ENCODE measurements at regions not wholly inside any gene's neighbourhood (a gene's known extent, or its start where the extent isn't known, plus 50 kb on each side); places are given as distances from the start of the nearest gene placed in this dataset.

- Mint-ChIP-seq H3K4me3 (no peak overlapping the region), H3K27me3 (no peaks in the 10 kb centered on the region), H3K9me3 (peaks cover 20% of the 10 kb centered on the region), H3K4me1 (no peaks in the 10 kb centered on the region), H3K27ac (ENCODE audit: low read depth) (no peak overlapping the region), H3K36me3 (ENCODE audit: insufficient read depth) (no peaks in the 10 kb centered on the region)
- DNase-seq (ENCODE audit: low spot score in 2 of 2) (no peak), ATAC-seq (replicated peaks; ENCODE audit: extremely low read depth, poor library complexity, severe bottlenecking) (no peak)
Observed at GRCh38 chr10:105473170-105473569, 832.1 kb downstream of the SORCS3 start.

DNA sequence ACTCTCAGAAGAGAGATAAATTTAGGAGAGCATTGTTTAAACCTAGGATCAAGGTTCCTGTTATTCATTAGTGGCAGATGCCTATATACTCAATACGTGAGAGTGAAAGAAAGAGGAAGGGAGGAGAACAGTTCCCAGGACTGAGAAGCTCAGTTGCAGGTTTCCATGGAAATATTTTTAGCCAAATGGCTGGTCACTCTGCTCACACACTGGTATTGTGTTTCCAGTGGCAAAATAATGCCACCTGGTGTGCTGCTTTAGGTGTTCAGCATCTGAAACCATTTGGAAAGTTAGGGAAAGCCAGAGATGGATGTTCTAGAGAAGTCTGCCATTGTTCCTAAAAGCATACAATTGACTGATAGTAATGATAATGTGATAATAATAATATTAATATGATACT, 827.7 kb downstream of the SORCS3 start:
- H3K36me3 Mint-ChIP-seq (ENCODE audit: insufficient read depth) = no peaks in the 10 kb centered on the region
- H3K4me3 Mint-ChIP-seq = no peak overlapping the region
- no peak overlapping the region for H3K27ac Mint-ChIP-seq (ENCODE audit: low read depth)
- no peak for ATAC-seq (replicated peaks; ENCODE audit: extremely low read depth, poor library complexity, severe bottlenecking)
- peaks cover 23% of the 10 kb centered on the region for H3K9me3 Mint-ChIP-seq
- no peaks in the 10 kb centered on the region for H3K4me1 Mint-ChIP-seq
- no peak for DNase-seq (ENCODE audit: low spot score in 2 of 2)
- no peaks in the 10 kb centered on the region for H3K27me3 Mint-ChIP-seq

- Mint-ChIP-seq H3K27ac (ENCODE audit: low read depth) (no peak overlapping the region), H3K27me3 (no peaks in the 10 kb centered on the region), H3K4me3 (no peak overlapping the region)
Observed at GRCh38 chr10:105466521-105466920, 825.4 kb downstream of the SORCS3 start.

GRCh38 chr10:105434970-105435369, 793.9 kb downstream of the SORCS3 start:
- no peaks in the 10 kb centered on the region for H3K4me1 Mint-ChIP-seq
- H3K27me3 Mint-ChIP-seq = no peaks in the 10 kb centered on the region
- no peaks in the 10 kb centered on the region for H3K9me3 Mint-ChIP-seq
- no peak for DNase-seq (ENCODE audit: low spot score in 2 of 2)
- ATAC-seq (replicated peaks; ENCODE audit: extremely low read depth, poor library complexity, severe bottlenecking) = no peak
- no peak overlapping the region for H3K4me3 Mint-ChIP-seq
- H3K27ac Mint-ChIP-seq (ENCODE audit: low read depth) = no peak overlapping the region
- H3K36me3 Mint-ChIP-seq (ENCODE audit: insufficient read depth) = no peaks in the 10 kb centered on the region

More at GRCh38 chr10:105466521-105466920, 825.4 kb downstream of the SORCS3 start:
- ATAC-seq (replicated peaks; ENCODE audit: extremely low read depth, poor library complexity, severe bottlenecking) = no peak
- no peak for DNase-seq (ENCODE audit: low spot score in 2 of 2)
- Mint-ChIP-seq H3K4me1 (no peaks in the 10 kb centered on the region), H3K9me3 (peaks cover 30% of the 10 kb centered on the region), H3K36me3 (ENCODE audit: insufficient read depth) (no peaks in the 10 kb centered on the region)

DNA sequence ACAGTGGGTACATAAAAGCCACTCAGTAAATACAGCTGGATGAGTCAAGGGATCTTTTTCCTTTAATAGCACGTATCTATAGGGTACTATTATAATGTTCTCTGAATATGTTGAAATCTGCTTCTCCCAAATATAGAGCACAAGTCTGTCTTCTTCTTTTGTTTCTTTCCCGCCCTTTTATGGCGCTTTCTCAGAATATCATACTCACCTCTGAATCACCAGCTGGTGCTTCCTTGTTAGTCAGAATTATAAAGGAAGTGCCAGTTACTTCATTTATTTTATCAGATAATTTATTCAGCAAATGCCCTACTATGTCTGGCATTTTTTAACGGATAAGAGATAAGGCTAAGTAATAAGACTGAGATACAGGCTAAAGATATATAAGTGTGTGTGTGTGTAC, 772.9 kb downstream of the SORCS3 start:
- DNase-seq (ENCODE audit: low spot score in 2 of 2) = no peak
- Mint-ChIP-seq H3K36me3 (ENCODE audit: insufficient read depth) (no peaks in the 10 kb centered on the region), H3K4me3 (no peak overlapping the region), H3K27ac (ENCODE audit: low read depth) (no peak overlapping the region), H3K9me3 (peaks cover 21% of the 10 kb centered on the region), H3K4me1 (no peaks in the 10 kb centered on the region), H3K27me3 (no peaks in the 10 kb centered on the region)
- ATAC-seq (replicated peaks; ENCODE audit: extremely low read depth, poor library complexity, severe bottlenecking) = no peak

DNA sequence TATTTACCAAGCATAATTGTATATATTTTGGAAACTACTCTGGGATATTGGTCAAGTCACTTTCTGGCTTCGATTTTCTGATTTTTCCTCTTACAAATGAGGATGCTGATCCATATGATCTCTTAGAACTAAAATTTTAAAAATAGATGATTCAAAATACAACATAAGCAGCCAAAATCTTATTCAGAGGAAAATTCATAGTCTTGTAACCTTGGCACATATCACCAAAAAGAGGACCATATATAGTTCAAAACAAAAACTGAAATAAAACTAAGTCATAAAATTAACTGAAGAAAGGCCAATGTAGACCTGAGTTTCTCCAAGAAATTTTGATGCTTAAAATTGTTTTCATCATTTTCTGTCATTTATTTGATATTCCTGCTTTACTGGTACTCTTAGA, 768.3 kb downstream of the SORCS3 start:
- Mint-ChIP-seq H3K4me1 (no peaks in the 10 kb centered on the region), H3K27ac (ENCODE audit: low read depth) (no peak overlapping the region), H3K27me3 (no peaks in the 10 kb centered on the region), H3K36me3 (ENCODE audit: insufficient read depth) (no peaks in the 10 kb centered on the region), H3K4me3 (no peak overlapping the region), H3K9me3 (peaks cover 23% of the 10 kb centered on the region)
- no peak for DNase-seq (ENCODE audit: low spot score in 2 of 2)
- no peak for ATAC-seq (replicated peaks; ENCODE audit: extremely low read depth, poor library complexity, severe bottlenecking)

DNA sequence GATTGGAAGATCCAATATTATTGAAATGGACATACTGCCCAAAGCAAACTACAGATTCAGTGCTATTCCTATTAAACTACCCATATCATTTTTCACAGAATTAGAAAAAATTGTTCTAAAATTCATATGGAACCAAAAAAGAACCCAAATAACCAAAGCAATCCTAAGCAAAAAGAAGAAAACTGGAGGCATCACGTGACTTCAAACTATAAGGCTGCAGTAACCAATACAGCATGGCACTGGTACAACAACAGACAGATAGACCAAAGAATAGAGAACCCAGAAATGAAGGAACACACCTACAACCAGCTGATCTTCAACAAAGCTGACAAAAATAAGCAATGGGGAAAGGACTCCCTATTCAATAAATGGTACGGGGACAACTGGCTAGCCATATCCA, 765.4 kb downstream of the SORCS3 start:
- ATAC-seq (replicated peaks; ENCODE audit: extremely low read depth, poor library complexity, severe bottlenecking) (no peak), DNase-seq (ENCODE audit: low spot score in 2 of 2) (no peak)
- no peak overlapping the region for H3K27ac Mint-ChIP-seq (ENCODE audit: low read depth)
- H3K4me1 Mint-ChIP-seq = no peaks in the 10 kb centered on the region
- H3K27me3 Mint-ChIP-seq = no peaks in the 10 kb centered on the region
- peaks cover 28% of the 10 kb centered on the region for H3K9me3 Mint-ChIP-seq
- H3K36me3 Mint-ChIP-seq (ENCODE audit: insufficient read depth) = no peaks in the 10 kb centered on the region
- H3K4me3 Mint-ChIP-seq = no peak overlapping the region

GRCh38 chr10:105398202-105398601, 757.1 kb downstream of the SORCS3 start:
- ATAC-seq (replicated peaks; ENCODE audit: extremely low read depth, poor library complexity, severe bottlenecking) = no peak
- no peaks in the 10 kb centered on the region for H3K27me3 Mint-ChIP-seq
- H3K4me3 Mint-ChIP-seq = no peak overlapping the region

DNA sequence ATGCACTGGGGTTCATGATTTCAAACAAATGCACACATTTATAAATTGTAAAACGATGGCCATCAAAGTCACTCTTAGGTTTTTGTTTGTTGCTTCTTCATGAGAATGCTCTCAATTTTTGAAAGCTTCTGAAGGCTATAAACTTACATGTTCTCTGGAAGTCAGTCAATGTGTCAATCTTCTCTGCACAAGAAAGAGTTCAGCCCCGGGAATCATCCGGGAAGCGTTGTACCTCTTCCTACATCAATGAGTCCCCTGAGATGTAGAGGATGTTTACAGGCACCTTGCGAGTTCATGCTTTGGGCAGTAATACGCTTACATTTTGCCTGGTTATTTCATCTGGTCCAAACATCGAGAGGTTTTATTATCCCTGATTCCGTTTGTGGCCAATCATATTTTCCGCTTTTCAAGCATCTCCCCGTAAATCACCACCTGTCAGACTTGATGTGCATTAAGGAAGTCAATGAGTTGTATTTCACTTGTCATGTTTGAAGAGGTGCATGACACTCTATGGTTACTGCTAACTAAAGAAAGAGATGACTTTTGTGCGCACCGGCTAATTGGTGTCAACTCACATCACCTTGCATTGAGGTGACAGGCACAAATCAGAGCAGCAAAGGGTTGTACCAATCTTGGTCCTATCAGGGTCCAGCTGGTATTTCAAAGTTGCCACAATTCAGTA, 750.7 kb downstream of the SORCS3 start:
- Mint-ChIP-seq H3K27ac (ENCODE audit: low read depth) (no peak overlapping the region), H3K4me1 (no peaks in the 10 kb centered on the region), H3K27me3 (no peaks in the 10 kb centered on the region), H3K4me3 (no peak overlapping the region), H3K36me3 (ENCODE audit: insufficient read depth) (no peaks in the 10 kb centered on the region), H3K9me3 (peaks cover 6% of the 10 kb centered on the region)
- no peak for ATAC-seq (replicated peaks; ENCODE audit: extremely low read depth, poor library complexity, severe bottlenecking)
- no peak for DNase-seq (ENCODE audit: low spot score in 2 of 2)

More at GRCh38 chr10:105398202-105398601, 757.1 kb downstream of the SORCS3 start:
- Mint-ChIP-seq H3K27ac (ENCODE audit: low read depth) (no peak overlapping the region), H3K36me3 (ENCODE audit: insufficient read depth) (peaks cover 2% of the 10 kb centered on the region), H3K4me1 (no peaks in the 10 kb centered on the region), H3K9me3 (peaks cover 19% of the 10 kb centered on the region)
- DNase-seq (ENCODE audit: low spot score in 2 of 2) = no peak

DNA sequence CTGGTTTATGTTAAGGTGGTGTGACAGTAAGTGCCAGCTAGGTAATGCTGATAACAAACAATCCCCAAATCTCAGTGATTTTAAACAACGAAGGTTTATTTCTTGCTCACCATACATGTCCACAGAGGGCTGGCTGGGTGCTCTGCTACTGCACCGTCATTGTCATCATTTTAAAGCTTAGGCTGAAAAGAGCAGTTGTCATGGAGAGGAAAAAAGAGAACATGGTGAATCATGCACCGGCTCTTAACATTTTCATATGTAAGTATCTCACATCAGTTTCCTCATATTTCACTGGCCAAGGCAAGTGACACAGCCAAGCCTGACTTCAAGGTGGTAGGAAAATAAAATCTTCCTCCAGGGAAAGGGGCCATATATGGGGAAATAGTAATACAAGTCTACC, 746.9 kb downstream of the SORCS3 start:
- Mint-ChIP-seq H3K4me3 (no peak overlapping the region), H3K4me1 (no peaks in the 10 kb centered on the region), H3K36me3 (ENCODE audit: insufficient read depth) (no peaks in the 10 kb centered on the region), H3K27me3 (no peaks in the 10 kb centered on the region), H3K9me3 (peaks cover 10% of the 10 kb centered on the region), H3K27ac (ENCODE audit: low read depth) (no peak overlapping the region)
- no peak for DNase-seq (ENCODE audit: low spot score in 2 of 2)
- ATAC-seq (replicated peaks; ENCODE audit: extremely low read depth, poor library complexity, severe bottlenecking) = no peak

DNA sequence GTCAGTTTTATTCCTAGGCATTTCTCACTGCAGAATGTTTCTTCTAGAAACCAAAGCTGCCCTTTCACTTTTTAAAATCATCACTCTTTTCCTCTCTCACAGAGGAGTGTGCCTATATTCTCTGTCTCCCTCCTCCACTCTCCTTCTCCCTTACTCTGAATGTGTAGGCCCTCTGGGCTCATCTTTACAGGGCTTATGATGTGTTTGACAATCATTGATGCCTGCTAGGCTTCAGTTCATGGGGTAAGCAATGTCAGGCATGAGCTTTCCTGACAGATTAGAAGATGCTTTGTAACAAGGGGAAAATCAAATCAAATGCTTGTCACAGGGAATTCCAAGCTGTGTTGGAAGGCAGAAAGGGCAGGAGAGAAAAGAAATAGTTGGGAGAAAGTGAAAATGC, 742.9 kb downstream of the SORCS3 start:
- DNase-seq (ENCODE audit: low spot score in 2 of 2) = no peak
- H3K36me3 Mint-ChIP-seq (ENCODE audit: insufficient read depth) = no peaks in the 10 kb centered on the region
- no peak for ATAC-seq (replicated peaks; ENCODE audit: extremely low read depth, poor library complexity, severe bottlenecking)

GRCh38 chr10:105370692-105371091, 729.6 kb downstream of the SORCS3 start:
- Mint-ChIP-seq H3K27me3 (no peaks in the 10 kb centered on the region), H3K4me3 (no peak overlapping the region), H3K9me3 (peaks cover 34% of the 10 kb centered on the region), H3K4me1 (no peaks in the 10 kb centered on the region), H3K27ac (ENCODE audit: low read depth) (no peak overlapping the region), H3K36me3 (ENCODE audit: insufficient read depth) (peaks cover 3% of the 10 kb centered on the region)
- no peak for ATAC-seq (replicated peaks; ENCODE audit: extremely low read depth, poor library complexity, severe bottlenecking)
- no peak for DNase-seq (ENCODE audit: low spot score in 2 of 2)

More for the DNA sequence above, 742.9 kb downstream of the SORCS3 start:
- H3K27me3 Mint-ChIP-seq = no peaks in the 10 kb centered on the region
- H3K9me3 Mint-ChIP-seq = peaks cover 6% of the 10 kb centered on the region
- H3K4me3 Mint-ChIP-seq = no peak overlapping the region
- no peaks in the 10 kb centered on the region for H3K4me1 Mint-ChIP-seq
- no peak overlapping the region for H3K27ac Mint-ChIP-seq (ENCODE audit: low read depth)

DNA sequence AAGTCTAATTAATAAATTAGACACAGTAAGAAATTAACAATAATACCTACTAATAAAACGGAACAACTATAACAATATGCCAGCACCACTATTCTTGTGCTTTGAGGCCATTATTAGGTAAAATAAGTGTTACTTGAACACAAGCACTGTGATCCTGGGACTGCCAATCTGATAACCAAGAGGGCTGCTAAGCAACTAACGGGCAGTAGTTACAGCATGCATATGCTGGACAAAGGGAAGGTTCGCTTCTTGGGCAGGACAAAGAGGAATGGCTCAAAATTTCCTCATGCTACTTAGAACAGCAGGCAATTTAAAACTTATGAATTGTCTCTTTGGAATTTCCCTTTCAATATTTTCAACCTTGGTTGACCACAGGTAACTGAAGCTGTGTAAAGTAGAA, 718.6 kb downstream of the SORCS3 start:
- DNase-seq (ENCODE audit: low spot score in 2 of 2) = no peak
- no peak for ATAC-seq (replicated peaks; ENCODE audit: extremely low read depth, poor library complexity, severe bottlenecking)

More for the DNA sequence above, 718.6 kb downstream of the SORCS3 start:
- Mint-ChIP-seq H3K9me3 (peaks cover 10% of the 10 kb centered on the region), H3K27ac (ENCODE audit: low read depth) (no peak overlapping the region), H3K36me3 (ENCODE audit: insufficient read depth) (no peaks in the 10 kb centered on the region), H3K4me3 (no peak overlapping the region), H3K27me3 (no peaks in the 10 kb centered on the region), H3K4me1 (no peaks in the 10 kb centered on the region)

All from central memory CD8-positive, alpha-beta T cell (primary cell).